Lower leg skin (tissue), 3 donors: ENCODE measurements at regions not wholly inside any gene's neighbourhood (a gene's known extent, or its start where the extent isn't known, plus 50 kb on each side); places are given as distances from the start of the nearest gene placed in this dataset.

ENCODE experiments used
- CTCF ChIP-seq, 3 donors: fragments of 450-650 bp; IDR thresholded peaks; one replicate each; pipeline ENCODE4 v1.5.1; 2016; ENCODE audit warnings: antibody characterized with exemption in 3 of 3, mild to moderate bottlenecking in 3 of 3, moderate library complexity in 2 of 3
- POLR2A ChIP-seq, 2 donors: fragments of 450-650 bp; IDR thresholded peaks; one replicate each; pipeline ENCODE4 v1.6.1; 2016 to 2017; ENCODE audit warnings: antibody characterized with exemption in 2 of 2, mild to moderate bottlenecking in 1 of 2, moderate library complexity in 1 of 2

GRCh38 chr4:134798573-134798972 is 597.0 kb upstream of the PABPC4L start:
- TF ChIP-seq POLR2A (IDR thresholded peaks at IDR 0.05) (no peak), CTCF (IDR thresholded peaks at IDR 0.05) (no peak)
